Forelimb muscle (tissue), 1 donor: ENCODE measurements at regions not wholly inside any gene's neighbourhood (a gene's known extent, or its start where the extent isn't known, plus 50 kb on each side); places are given as distances from the start of the nearest gene placed in this dataset.

Source experiments
- DNase-seq: peaks from one replicate; pipeline ENCODE4 v3.0.0-alpha.2; 2013; ENCODE audit warnings: low read depth

GRCh38 chr22:47392729-47393128, 630.3 kb downstream of the TBC1D22A start:
- no peak for DNase-seq

GRCh38 chr22:47392054-47392347, 629.6 kb downstream of the TBC1D22A start:
- DNase-seq: no peak

- no peak for DNase-seq
These were observed 629.0 kb downstream of the TBC1D22A start for GRCh38 chr22:47391169-47392053.

- DNase-seq: no peak
These were observed 627.8 kb downstream of the TBC1D22A start for GRCh38 chr22:47390026-47390970.

- no peak for DNase-seq
These were observed 626.8 kb downstream of the TBC1D22A start for GRCh38 chr22:47389201-47389600.

GRCh38 chr22:47388778-47389177, 626.3 kb downstream of the TBC1D22A start:
- no peak for DNase-seq

GRCh38 chr22:47388331-47388730, 625.9 kb downstream of the TBC1D22A start:
- no peak for DNase-seq

GRCh38 chr22:47386812-47387510, 624.5 kb downstream of the TBC1D22A start:
- no peak for DNase-seq

- no peak for DNase-seq
These were observed 622.5 kb downstream of the TBC1D22A start for GRCh38 chr22:47384977-47385376.

GRCh38 chr22:47382164-47382890, 619.9 kb downstream of the TBC1D22A start:
- no peak for DNase-seq

GRCh38 chr22:47381240-47381639, 618.8 kb downstream of the TBC1D22A start:
- no peak for DNase-seq

GRCh38 chr22:47380692-47381091, 618.2 kb downstream of the TBC1D22A start:
- no peak for DNase-seq

GRCh38 chr22:47379037-47379436, 616.6 kb downstream of the TBC1D22A start:
- DNase-seq: no peak

- DNase-seq: no peak
These were observed 615.6 kb downstream of the TBC1D22A start for GRCh38 chr22:47377926-47378560.

- DNase-seq: no peak
These were observed 614.6 kb downstream of the TBC1D22A start for GRCh38 chr22:47376901-47377505.

GRCh38 chr22:47376322-47376700, 613.9 kb downstream of the TBC1D22A start:
- DNase-seq: no peak

- DNase-seq: no peak
These were observed 613.3 kb downstream of the TBC1D22A start for GRCh38 chr22:47375621-47376321.

- DNase-seq: no peak
These were observed 612.6 kb downstream of the TBC1D22A start for GRCh38 chr22:47374901-47375575.

GRCh38 chr22:47374273-47374771, 611.9 kb downstream of the TBC1D22A start:
- DNase-seq: no peak
